ENCODE measurements at regions not wholly inside any gene's neighbourhood (a gene's known extent, or its start where the extent isn't known, plus 50 kb on each side); places are given as distances from the start of the nearest gene placed in this dataset.

DNA sequence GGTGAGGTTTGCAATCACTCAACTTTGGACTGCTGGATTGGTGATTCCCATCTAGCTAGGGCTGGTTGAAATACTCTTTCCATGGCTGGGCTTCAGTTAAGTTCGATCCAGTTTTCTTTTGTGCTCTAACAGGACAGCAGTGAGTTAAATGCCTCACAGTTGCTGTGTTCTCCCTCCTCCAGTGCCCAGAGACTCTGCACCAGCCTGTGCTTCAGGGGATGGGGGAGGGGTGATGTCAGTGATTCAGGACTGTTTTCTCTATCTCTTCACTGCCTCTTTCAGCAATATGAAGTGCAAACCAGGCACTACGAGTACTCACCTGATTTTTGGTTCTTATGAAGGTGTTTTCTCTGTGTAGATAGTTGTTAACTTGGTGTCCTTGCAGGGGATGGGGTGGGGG lies 88.2 kb upstream of the FAM83B start:
- no peak for TF ChIP-seq ZFX (IDR thresholded peaks at IDR 0.05)
- TF ChIP-seq, protein P1, sequence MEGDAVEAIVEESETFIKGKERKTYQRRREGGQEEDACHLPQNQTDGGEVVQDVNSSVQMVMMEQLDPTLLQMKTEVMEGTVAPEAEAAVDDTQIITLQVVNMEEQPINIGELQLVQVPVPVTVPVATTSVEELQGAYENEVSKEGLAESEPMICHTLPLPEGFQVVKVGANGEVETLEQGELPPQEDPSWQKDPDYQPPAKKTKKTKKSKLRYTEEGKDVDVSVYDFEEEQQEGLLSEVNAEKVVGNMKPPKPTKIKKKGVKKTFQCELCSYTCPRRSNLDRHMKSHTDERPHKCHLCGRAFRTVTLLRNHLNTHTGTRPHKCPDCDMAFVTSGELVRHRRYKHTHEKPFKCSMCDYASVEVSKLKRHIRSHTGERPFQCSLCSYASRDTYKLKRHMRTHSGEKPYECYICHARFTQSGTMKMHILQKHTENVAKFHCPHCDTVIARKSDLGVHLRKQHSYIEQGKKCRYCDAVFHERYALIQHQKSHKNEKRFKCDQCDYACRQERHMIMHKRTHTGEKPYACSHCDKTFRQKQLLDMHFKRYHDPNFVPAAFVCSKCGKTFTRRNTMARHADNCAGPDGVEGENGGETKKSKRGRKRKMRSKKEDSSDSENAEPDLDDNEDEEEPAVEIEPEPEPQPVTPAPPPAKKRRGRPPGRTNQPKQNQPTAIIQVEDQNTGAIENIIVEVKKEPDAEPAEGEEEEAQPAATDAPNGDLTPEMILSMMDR (conservative IDR thresholded peaks at IDR 0.05): no peak

DNA sequence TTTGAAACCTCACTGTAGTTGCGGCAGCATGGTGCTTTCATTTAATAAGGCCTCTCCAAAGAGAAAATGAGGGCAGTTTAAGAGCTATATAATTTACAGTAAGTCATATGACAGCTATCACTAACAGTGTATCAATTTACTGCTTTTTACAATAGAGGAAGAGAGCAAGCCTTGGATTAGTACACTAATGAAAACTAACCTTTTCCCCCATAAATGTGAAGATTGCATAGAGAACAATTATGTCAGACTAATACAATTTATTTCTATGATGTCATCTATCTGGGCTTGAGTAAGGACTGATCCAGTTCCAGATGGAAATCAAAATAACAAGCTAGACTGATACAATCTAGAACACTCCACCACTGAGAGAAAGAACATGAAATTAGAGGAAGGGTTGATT lies 78.1 kb upstream of the FAM83B start:
- no peak overlapping the region for H3K27ac ChIP-seq
- TF ChIP-seq, protein P1 (conservative IDR thresholded peaks at IDR 0.05): no peak
- no peak for TF ChIP-seq ZFX (IDR thresholded peaks at IDR 0.05)

More for the DNA sequence above, 88.2 kb upstream of the FAM83B start:
- no peak overlapping the region for H3K27ac ChIP-seq

DNA sequence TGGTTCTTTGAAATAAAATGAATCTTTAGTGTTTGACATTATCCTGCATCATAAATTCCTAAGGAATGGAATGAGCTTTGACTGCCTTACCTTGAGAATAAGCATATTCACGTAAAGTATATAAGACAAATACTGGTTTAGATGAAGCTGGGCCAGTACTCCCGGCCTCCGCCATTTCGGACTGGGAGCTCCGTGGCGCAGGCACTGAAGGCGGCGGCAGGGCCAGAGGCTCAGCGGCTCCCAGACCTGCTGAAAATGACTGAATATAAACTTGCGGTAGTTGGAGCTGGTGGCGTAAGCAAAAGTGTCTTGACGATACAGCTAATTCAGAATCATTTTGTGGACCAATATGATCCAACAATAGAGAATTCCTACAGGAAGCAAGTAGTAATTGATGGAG lies 76.2 kb upstream of the FAM83B start:
- H3K27ac ChIP-seq: no peak overlapping the region
- TF ChIP-seq, protein P1 (conservative IDR thresholded peaks at IDR 0.05): no peak
- no peak for TF ChIP-seq ZFX (IDR thresholded peaks at IDR 0.05)

DNA sequence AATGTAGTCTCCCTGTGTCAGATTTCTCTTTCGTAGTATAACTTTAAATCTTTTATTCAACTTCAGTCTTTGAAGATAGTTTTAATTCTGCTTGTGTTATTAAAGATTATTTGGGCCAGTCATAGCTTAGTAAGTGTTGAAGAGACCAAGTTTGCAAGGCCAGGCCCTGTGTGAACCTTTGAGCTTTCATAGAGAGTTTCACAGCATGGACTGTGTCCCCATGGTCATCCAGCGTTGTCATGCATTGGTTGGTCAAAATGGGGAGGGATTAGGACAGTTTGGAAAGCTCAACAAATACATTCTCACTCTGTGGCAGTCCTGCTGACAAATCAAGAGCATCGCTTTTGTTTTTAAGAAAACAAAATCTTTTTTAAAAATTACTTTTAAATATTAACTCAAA lies 74.6 kb upstream of the FAM83B start:
- TF ChIP-seq, protein P1 (conservative IDR thresholded peaks at IDR 0.05): no peak
- no peak for TF ChIP-seq ZFX (IDR thresholded peaks at IDR 0.05)
- no peak overlapping the region for H3K27ac ChIP-seq

DNA sequence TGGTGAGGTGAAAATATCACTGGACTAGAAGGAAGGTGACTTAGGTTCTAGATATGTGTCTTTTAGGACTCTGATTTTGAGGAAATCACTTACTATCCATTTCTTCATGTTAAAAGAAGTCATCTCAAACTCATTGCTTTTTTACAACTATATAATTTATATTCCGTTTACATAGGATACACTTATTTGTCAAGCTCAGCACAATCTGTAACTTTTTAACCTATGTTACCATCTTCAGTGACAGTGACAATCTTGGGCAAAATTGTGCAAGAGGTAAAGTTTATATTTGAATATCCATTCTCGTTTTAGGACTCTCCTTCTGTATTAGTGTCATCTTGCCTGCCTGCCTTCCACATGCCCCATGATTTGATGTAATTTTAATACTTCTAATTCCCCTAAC lies 74.0 kb upstream of the FAM83B start:
- TF ChIP-seq ZFX (IDR thresholded peaks at IDR 0.05): no peak
- TF ChIP-seq, protein P1 (conservative IDR thresholded peaks at IDR 0.05): no peak
- no peak overlapping the region for H3K27ac ChIP-seq

DNA sequence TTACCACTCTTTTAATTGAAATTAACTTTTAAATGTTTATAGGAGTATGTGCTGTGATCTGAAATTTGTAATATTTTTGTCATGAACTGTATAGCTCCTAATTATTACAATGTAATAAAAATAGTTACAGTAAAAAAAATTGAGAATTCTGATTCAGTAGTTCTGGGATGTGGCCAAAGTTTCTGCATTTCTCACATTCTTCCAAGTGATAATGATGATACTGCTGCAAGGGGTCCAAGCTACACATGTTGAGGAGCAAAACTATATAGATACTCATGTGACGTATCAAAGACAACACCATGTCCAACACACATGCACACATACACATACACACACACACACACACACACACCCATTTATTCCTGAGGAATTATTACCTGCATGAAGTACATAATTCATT lies 71.0 kb upstream of the FAM83B start:
- TF ChIP-seq, protein P1 (conservative IDR thresholded peaks at IDR 0.05): no peak
- no peak for TF ChIP-seq ZFX (IDR thresholded peaks at IDR 0.05)
- no peak overlapping the region for H3K27ac ChIP-seq

DNA sequence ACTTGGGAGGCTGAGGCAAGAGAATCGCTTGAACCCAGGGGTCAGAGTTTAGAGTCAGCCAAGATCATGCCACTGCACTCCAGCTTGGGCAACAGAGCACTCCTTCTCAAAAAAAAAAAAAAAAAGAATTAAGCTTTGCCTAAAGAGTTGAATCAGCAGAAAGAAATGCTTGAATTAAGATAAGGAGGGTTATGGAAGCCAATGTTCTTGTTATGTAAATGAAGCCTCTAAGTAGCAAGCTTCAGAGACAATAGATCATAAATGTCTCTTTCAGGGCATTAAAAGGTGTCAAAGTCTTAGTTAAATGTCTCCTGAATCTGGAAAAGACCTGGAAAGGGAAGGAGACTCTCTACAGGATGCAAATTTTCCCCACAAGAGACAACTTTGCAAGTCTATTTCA lies 69.7 kb upstream of the FAM83B start:
- no peak for TF ChIP-seq ZFX (IDR thresholded peaks at IDR 0.05)
- TF ChIP-seq, protein P1 (conservative IDR thresholded peaks at IDR 0.05): no peak
- no peak overlapping the region for H3K27ac ChIP-seq
